Activated CD4-positive, alpha-beta T cell treated with anti-CD3 and anti-CD28 coated beads, Interleukin-2, amount 50 U/mL, for 4 hours (primary cell): ENCODE measurements at regions not wholly inside any gene's neighbourhood (a gene's known extent, or its start where the extent isn't known, plus 50 kb on each side); places are given as distances from the start of the nearest gene placed in this dataset.

Source experiments
- DNase-seq, 2 experiments: peaks; one replicate each; pipeline ENCODE4 v3.0.0-alpha.2; 2020

- DNase-seq, result no peak
Measured at GRCh38 chr7:130973637-130974036, 239.6 kb upstream of the KLF14 start.

GRCh38 chr7:130974169-130974568 lies 240.2 kb upstream of the KLF14 start:
- no peak for DNase-seq

- DNase-seq, result no peak
Measured at GRCh38 chr7:130974794-130975193, 240.8 kb upstream of the KLF14 start.

- DNase-seq, result no peak
Measured at GRCh38 chr7:130975731-130976130, 241.7 kb upstream of the KLF14 start.

GRCh38 chr7:130982160-130982638 lies 248.2 kb upstream of the KLF14 start:
- no peak for DNase-seq

- no peak for DNase-seq
Measured at GRCh38 chr7:130982651-130983050, 248.6 kb upstream of the KLF14 start.

GRCh38 chr7:130985361-130985760 lies 251.4 kb upstream of the KLF14 start:
- no peak for DNase-seq

GRCh38 chr7:130986261-130986690 lies 252.3 kb upstream of the KLF14 start:
- DNase-seq, result no peak

- DNase-seq, result no peak
Measured at GRCh38 chr7:130987092-130987491, 253.1 kb upstream of the KLF14 start.

GRCh38 chr7:130988443-130988842 lies 254.4 kb upstream of the KLF14 start:
- no peak for DNase-seq

- DNase-seq, result no peak
Measured at GRCh38 chr7:130989101-130989795, 255.2 kb upstream of the KLF14 start.

GRCh38 chr7:130990178-130990832 lies 256.3 kb upstream of the KLF14 start:
- no peak for DNase-seq

GRCh38 chr7:130993671-130994365 lies 259.8 kb upstream of the KLF14 start:
- DNase-seq, result no peak

GRCh38 chr7:130994378-130995115 lies 260.5 kb upstream of the KLF14 start:
- DNase-seq, result peak in 1 of 2 experiments; percentile 30

- no peak for DNase-seq
Measured at GRCh38 chr7:130995252-130996081, 261.5 kb upstream of the KLF14 start.

- no peak for DNase-seq
Measured at GRCh38 chr7:130996205-130996832, 262.3 kb upstream of the KLF14 start.

GRCh38 chr7:130996833-130997231 lies 262.8 kb upstream of the KLF14 start:
- DNase-seq, result peak in 1 of 2 experiments; percentile 46

- DNase-seq, result no peak
Measured at GRCh38 chr7:130998993-130999602, 265.1 kb upstream of the KLF14 start.

- DNase-seq, result no peak
Measured at GRCh38 chr7:130999926-131000325, 265.9 kb upstream of the KLF14 start.

GRCh38 chr7:131000389-131000788 lies 266.4 kb upstream of the KLF14 start:
- no peak for DNase-seq

- no peak for DNase-seq
Measured at GRCh38 chr7:131000873-131001272, 266.9 kb upstream of the KLF14 start.
